ENCODE measurements at regions not wholly inside any gene's neighbourhood (a gene's known extent, or its start where the extent isn't known, plus 50 kb on each side); places are given as distances from the start of the nearest gene placed in this dataset.

- DNase-seq (ENCODE audit: low spot score): no peak
These were observed 54.6 kb upstream of the EOLA2 start for GRCh38 chrX:149992918-149993317.

DNA sequence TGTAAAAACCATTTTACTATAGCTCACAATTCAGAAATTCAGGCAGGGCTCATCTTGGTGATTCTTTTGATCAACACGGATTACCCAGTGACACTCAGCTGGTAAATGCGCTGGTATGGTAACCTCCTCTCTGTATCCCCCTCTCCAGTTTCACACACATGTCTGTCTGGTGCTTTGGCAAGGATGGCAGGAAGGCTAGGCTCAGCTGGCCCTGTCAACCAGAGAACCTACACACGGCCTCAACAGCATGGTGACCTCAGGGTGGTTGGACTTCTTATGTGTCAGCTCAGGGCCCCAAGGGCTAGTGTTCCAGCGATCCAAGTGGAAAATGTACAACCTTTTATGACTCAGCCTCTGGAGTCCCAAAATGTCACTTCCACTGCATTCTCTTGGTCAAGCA, 55.7 kb upstream of the EOLA2 start:
- no peak for DNase-seq (ENCODE audit: low spot score)

DNA sequence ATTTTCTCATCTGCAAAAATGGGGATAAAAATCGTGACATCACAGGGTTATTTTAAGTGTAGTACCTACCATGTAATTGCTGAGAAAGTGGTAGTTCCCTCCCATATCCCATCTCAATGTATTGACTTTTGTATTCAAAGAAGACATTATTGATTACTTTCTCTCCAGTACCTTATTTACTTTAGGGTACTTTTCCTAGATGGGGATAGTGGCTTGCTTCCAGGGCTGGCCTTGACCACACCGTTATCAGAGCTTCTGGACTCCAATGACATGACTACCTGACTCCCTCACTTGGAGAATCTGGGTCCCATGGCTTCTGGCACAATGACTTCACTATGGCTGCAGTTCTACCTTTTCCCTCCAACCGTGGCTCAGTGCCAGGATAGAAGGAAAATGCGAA, 58.2 kb upstream of the EOLA2 start:
- no peak for DNase-seq (ENCODE audit: low spot score)

- no peak for DNase-seq (ENCODE audit: low spot score)
These were observed 66.7 kb upstream of the EOLA2 start for GRCh38 chrX:150005027-150005426.

DNA sequence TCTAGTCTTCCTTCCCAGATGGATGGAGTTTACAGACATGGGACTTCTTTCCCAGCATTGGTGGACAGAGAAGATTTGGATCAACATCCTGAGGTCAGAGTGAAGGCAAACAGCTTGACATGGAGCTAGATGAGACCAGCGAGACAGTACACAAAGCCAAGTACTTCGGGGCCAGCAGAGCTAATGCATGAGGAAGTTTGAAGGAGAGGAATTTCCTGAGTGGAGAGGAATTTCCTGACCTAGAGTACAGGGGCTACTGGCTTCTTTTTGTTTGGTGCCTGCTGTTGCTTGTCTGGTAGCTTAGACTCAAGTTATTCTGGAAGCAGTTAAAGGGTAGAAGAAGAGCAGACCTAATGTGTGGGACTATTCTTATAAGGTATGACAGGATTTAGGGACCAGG, 69.1 kb upstream of the EOLA2 start:
- DNase-seq (ENCODE audit: low spot score): no peak

DNA sequence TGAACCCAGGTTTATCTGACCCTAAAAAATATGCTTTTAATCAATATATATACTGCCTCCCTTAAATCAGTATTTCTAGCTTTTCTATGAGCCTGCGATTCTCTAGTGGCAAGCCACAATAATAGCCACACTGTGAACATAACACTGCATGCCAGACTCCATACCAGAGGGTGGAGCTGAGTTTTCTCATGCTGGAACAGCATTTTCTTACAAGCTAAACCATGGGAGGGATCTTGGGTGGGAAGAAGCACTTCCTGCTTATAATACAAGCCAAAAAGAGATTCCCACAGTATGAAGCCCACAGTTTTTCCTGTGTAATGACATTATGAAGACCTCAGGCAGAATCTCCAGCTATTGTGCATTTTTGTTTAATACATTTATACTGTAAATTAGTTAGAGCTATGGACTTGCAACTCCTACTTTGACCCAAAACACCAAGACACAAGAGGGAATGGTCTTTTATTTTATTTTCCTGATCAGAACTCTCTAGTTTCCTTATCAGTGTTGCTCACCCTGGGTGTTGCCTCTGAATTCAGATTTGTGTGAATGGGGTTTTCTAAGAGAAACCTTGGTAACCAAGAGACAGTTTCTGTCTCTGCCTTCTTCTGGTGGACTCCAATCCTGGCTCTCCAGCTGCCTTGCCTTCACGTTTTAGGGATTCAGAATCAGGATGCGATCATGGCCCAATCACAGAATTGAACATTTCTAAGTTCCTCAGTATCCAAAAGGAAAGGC, 74.5 kb upstream of the EOLA2 start:
- DNase-seq (ENCODE audit: low spot score): no peak

DNA sequence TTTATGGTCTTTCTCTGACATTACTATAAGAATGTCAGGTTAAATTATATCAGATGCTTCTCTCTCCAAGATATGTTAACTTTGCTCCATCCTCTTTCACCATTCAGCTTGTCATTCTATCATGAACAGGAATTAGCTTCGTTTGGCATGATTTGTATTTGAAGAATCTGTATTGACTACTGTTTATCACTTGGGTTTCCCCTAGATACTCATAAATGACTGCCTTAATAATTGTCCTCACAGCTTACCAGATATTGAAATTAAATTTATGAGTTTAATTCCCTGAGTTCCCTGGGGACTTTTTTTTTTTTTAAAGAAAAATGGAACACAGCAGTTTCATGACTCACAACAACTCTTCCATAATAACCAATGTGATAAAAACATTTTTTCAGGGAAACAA, 76.2 kb upstream of the EOLA2 start:
- no peak for DNase-seq (ENCODE audit: low spot score)

- DNase-seq (ENCODE audit: low spot score): no peak
These were observed 79.6 kb upstream of the EOLA2 start for GRCh38 chrX:150017868-150018267.

- DNase-seq (ENCODE audit: low spot score): no peak
These were observed 80.7 kb upstream of the EOLA2 start for GRCh38 chrX:150018931-150019361.

- DNase-seq (ENCODE audit: low spot score): no peak
These were observed 90.4 kb upstream of the EOLA2 start for GRCh38 chrX:150028692-150029091.

DNA sequence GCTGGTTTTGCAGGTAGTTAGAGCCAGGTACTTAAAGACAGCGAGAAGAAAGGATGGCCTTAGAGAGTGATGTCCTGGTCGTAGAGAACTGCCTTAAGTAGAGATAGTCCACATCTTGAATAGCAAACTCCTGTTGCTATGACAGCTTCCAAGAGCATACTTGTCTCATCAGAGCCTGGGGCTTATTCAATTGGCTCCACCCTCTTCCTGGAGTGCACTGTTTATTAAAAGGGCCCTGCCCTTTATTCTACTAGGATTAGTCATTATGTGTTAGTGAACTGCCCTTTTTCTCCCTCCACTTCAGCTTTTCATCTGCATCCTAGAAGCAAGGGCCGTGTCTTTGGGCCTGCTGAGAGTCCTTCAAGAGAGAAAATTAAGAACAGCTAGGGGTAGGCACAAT, 94.5 kb upstream of the EOLA2 start:
- DNase-seq (ENCODE audit: low spot score): no peak

DNA sequence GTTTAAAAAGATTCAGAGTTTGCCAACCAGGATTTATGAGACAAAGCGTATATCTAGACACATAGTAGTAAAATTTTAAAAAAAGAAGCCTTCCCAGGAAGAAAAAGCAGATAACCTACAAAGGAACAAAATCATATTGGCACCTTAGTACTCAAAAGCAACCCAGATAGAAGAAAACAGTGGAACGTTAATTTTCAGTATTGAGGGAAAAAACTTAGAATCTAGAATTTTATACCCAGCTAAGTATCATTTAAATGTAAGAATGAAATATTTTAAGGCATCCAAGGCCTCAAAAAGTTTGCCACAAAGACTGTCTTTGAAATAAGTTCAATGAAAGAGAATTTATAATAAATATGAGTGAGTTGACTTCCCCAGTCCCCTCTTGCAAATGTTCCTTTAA, 96.5 kb upstream of the EOLA2 start:
- DNase-seq (ENCODE audit: low spot score): no peak

GRCh38 chrX:150035531-150035930, 97.2 kb upstream of the EOLA2 start:
- no peak for DNase-seq (ENCODE audit: low spot score)

DNA sequence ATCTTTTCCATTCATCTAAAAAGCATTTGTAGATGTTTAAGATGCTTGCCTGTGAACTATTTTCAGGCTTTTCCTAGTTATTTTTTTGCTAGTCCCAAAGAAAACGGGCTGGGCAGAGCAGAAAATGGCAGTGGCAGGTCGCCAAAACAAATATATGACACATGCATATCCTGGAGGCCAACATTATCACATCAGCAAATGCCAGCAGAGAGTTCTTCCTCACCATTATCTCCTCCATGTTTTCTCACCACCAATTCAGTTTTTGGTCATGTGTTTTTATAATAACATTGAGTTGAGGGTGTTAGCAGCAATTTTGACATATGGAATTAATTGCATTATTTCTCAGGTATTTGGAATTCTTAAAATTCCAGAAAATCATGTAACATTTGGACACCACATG, 97.9 kb upstream of the EOLA2 start:
- no peak for DNase-seq (ENCODE audit: low spot score)

- DNase-seq (ENCODE audit: low spot score): no peak
These were observed 98.3 kb upstream of the EOLA2 start for GRCh38 chrX:150036641-150037040.

- DNase-seq (ENCODE audit: low spot score): no peak
These were observed 98.8 kb upstream of the EOLA2 start for GRCh38 chrX:150037041-150037440.

- no peak for DNase-seq (ENCODE audit: low spot score)
These were observed 100.0 kb upstream of the EOLA2 start for GRCh38 chrX:150038315-150038714.

DNA sequence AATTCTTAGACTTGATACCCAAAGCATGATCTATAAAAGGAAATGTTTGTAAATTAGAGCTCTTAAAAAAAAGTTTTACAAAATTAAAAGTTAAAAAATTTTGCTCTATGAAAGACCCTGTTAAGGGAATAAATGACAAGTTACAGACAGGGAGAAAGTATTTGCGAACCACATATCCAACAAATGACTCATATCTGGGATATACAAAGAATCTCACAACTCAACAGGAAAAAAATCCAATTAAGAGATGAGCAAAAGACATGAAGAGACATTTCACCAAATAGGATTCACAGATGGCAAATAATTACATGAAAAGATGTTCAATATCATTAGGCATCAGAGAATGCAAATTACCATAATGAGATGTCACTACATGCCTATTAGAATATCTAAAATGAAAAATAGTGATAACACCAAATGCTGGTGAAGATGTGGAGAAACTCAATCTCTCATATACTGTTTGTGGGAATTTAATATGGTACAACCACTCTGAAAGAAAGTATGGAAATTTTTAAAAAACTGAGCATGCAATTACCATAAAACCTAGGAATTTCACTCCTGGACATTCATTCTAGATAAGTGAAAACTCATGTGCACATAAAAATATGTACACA, 100.8 kb upstream of the EOLA2 start:
- no peak for DNase-seq (ENCODE audit: low spot score)

DNA sequence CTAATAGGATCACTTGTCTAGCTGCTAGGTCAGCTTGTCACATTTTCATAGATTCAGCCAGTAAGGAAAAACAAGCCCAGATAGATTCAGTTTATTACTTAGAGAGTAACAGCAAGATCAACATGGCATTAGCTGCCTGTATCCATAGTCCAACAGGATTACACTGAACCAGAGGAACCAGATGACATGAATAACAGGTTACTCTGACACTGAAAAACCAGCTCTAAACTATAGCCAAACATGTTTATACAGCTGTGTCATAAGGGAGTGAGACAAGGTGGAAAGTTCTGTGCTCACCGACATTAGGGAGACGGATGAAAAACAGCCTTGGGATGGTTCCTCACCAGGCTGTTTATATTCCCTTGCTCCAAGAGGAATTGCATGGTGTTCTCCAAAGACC, 102.9 kb upstream of the EOLA2 start:
- no peak for DNase-seq (ENCODE audit: low spot score)

- no peak for DNase-seq (ENCODE audit: low spot score)
These were observed 106.3 kb upstream of the EOLA2 start for GRCh38 chrX:150044556-150044955.

DNA sequence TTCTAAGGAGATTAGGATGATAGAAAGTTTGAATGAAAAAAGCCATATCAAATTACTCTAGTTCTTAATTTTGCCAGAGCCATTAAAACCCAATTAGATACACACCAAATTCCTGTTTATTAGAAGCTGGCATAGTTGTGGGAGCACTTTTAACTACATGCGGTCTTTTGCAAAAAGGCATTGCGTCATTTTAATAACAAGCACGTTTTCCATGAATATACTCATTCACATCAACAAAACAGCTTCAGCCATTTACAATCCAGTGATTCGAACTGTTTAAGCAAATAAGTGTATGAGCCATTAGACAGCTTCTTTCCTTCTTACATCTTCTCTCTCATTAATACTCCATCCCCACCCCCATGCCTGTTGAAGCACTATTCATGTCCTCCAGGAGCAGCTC, 109.5 kb upstream of the EOLA2 start:
- DNase-seq (ENCODE audit: low spot score): no peak

GRCh38 chrX:150049647-150050046, 111.4 kb upstream of the EOLA2 start:
- no peak for DNase-seq (ENCODE audit: low spot score)

GRCh38 chrX:150050387-150050786, 112.1 kb upstream of the EOLA2 start:
- DNase-seq (ENCODE audit: low spot score): no peak

DNA sequence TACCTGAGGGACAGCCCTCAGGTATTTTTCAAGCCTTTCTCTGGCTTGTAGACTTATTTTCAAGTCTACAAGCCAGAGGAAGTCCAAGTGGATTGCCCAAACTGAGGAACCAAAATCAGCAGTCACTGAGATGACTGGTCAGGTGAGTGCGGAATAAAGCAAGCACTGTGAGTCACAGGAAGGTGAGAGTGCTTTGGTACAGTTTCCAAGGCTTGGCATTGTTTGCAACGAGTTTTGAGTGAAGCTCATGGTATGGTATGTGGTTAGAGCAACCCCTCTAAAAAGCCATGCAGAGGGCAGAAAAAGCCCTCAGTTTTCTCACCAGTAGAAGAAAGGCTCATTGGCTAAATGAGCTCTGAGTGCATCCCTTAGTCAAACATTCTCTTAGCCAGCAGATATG, 112.8 kb upstream of the EOLA2 start:
- no peak for DNase-seq (ENCODE audit: low spot score)
